ENCODE measurements at regions not wholly inside any gene's neighbourhood (a gene's known extent, or its start where the extent isn't known, plus 50 kb on each side); places are given as distances from the start of the nearest gene placed in this dataset.

DNA sequence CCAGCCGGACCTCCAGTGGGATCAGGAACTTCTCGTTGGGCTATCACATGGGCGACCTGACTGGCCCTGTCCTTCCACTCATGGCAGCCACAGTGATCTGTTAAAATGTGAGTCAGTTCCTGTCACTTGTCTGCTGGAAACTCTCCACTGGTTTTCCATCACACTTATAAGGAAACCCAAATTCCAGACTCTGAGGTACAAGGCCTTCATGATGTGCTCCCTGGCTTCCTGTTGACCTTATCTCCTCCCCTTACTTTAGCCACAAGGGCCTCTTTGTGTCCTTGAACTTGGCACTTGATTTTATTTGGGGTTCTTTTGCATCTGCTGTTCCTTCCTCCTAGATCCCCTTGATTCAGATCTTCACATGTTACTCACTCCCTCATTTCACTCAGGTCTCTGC lies 96.8 kb downstream of the TENT5C start:
- H3K4me3 ChIP-seq (replicated peaks in 1 of 2; ENCODE audit: low read depth in 2 of 2, low read length in 2 of 2) = no peak overlapping the region
- no peak for DNase-seq (ENCODE audit: low read depth in 2 of 2)
- TF ChIP-seq, protein P1, sequence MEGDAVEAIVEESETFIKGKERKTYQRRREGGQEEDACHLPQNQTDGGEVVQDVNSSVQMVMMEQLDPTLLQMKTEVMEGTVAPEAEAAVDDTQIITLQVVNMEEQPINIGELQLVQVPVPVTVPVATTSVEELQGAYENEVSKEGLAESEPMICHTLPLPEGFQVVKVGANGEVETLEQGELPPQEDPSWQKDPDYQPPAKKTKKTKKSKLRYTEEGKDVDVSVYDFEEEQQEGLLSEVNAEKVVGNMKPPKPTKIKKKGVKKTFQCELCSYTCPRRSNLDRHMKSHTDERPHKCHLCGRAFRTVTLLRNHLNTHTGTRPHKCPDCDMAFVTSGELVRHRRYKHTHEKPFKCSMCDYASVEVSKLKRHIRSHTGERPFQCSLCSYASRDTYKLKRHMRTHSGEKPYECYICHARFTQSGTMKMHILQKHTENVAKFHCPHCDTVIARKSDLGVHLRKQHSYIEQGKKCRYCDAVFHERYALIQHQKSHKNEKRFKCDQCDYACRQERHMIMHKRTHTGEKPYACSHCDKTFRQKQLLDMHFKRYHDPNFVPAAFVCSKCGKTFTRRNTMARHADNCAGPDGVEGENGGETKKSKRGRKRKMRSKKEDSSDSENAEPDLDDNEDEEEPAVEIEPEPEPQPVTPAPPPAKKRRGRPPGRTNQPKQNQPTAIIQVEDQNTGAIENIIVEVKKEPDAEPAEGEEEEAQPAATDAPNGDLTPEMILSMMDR (IDR thresholded peaks at IDR 0.05; ENCODE audit: low read depth, low read length) = no peak

DNA sequence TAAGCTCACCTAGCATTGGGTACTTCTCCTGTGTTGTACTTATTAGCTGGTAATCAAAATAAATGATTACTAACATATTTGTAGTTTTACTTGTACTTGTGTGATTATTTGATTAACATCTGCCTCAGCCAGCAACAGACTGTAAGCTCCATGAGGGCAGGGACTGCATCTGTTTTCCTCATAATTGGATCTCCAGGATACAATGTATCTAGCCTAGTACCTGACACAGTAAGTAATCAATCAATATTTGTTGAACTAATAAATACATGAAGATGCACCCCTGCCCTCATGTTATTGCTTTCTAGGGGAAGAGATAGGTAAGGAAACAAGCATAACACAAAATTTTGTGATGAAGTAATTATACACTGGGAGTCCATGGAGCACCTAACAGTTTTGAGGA lies 101.5 kb downstream of the TENT5C start:
- DNase-seq (ENCODE audit: low read depth in 2 of 2) = no peak
- TF ChIP-seq, protein P1 (IDR thresholded peaks at IDR 0.05; ENCODE audit: low read depth, low read length) = no peak
- H3K4me3 ChIP-seq (replicated peaks in 1 of 2; ENCODE audit: low read depth in 2 of 2, low read length in 2 of 2) = no peak overlapping the region

DNA sequence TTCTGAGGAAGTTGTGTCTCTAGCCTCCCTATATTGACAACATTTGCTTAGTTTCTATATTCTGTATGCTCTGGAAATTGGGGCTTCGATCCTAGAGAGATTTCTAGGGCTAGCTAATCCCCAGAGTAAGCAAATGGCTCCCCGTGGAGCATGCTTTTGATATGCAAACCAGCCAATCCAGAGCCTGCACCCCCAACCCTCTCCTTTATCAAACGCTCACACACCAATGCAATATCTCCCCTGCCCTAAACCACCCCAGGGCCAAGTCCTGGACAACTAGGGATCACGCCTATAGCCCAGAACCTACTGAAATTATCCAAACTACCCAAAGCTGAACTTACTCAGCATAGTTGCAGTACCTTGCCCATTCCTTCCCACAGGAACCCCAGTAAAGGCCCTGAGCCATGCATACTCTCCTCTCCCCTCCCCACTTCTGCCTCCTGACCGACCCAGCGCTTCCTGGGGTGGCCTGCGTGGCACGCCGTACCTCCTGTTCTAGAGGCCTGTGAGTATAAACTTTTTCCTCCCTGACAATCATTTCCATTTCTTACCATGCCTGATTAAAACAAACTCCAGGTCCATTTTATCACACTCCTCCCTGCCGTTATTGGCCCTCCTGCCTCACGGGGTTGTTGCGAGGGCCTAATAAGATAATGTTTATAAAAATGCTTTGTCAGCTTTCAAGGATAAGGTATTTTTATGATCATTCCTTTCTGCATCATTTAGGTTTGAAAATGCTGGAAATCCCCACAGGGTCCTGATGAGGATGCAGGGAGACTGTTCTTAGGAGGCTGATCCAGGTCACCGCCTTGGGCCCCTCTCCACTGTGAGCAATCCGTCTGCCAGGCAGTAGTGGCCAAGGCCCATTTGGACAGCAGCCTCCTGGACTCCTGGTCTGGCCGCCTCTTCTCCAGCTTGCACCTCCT lies 102.7 kb downstream of the TENT5C start:
- H3K4me3 ChIP-seq (replicated peaks in 1 of 2; ENCODE audit: low read depth in 2 of 2, low read length in 2 of 2) = no peak overlapping the region
- no peak for DNase-seq (ENCODE audit: low read depth in 2 of 2)
- TF ChIP-seq, protein P1 (IDR thresholded peaks at IDR 0.05; ENCODE audit: low read depth, low read length) = no peak

DNA sequence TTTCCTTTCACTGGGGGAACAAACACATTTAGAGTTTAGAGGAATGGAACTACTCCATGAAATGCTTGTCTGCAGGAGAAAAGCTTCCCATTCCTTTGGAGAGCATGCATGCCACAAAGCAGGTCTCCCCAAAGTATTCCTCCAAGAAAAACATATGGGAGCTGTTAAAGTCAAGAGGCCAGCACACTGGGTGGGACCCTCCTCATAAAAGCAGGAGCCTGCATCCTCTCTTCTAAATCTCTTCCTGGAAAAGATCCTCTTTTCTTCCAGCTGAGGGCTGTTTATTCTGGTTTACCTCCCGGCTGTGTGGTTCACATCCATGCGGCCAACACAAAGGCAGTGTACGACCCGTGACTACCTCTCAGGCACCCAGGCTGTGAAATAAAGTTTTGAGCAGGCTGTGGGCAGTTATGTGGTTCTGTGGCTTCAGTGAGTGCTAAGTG lies 103.4 kb downstream of the TENT5C start:
- TF ChIP-seq, protein P1 (IDR thresholded peaks at IDR 0.05; ENCODE audit: low read depth, low read length) = no peak
- DNase-seq (ENCODE audit: low read depth in 2 of 2) = no peak
- no peak overlapping the region for H3K4me3 ChIP-seq (replicated peaks in 1 of 2; ENCODE audit: low read depth in 2 of 2, low read length in 2 of 2)

DNA sequence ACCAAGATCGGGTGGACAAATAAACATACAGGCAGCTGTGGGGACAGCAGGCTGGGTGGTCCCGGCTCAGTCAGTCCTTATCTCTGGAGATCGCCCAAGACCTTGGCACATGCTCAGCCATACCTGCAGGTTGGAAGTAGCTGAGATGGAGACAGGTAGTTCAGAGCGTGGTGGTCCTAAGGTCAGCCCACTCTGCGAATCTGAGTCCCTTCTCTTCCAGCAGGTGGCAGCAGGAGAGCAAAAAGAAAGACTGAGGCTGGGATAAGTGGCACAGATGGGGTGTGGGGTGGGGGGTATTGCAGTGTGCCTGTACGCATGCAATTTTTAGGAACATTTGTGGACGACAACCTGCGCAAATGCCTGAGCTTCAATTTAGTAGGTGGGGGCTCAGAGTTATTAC lies 104.9 kb downstream of the TENT5C start:
- no peak for DNase-seq (ENCODE audit: low read depth in 2 of 2)
- no peak overlapping the region for H3K4me3 ChIP-seq (replicated peaks in 1 of 2; ENCODE audit: low read depth in 2 of 2, low read length in 2 of 2)
- TF ChIP-seq, protein P1 (IDR thresholded peaks at IDR 0.05; ENCODE audit: low read depth, low read length) = peak; percentile 49

DNA sequence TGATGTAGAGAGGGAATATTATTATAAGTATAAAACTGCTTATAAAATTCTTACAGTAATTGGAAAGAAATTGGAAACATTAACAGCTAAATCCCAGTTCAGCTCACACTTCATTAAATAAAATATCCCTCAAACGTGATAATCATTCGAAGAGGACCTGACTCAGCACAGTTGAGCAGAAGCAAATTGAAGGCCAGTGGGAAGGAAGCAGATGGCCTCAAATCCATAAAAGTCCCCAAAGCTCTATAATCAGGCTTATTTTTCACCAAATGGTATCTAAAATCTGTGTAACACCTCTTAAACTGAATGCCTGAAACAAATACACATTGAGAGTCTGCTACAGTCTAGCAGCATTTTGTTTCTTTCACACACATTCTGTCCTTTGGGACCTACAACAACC lies 106.8 kb downstream of the TENT5C start:
- TF ChIP-seq, protein P1 (IDR thresholded peaks at IDR 0.05; ENCODE audit: low read depth, low read length) = no peak
- no peak for DNase-seq (ENCODE audit: low read depth in 2 of 2)
- H3K4me3 ChIP-seq (replicated peaks in 1 of 2; ENCODE audit: low read depth in 2 of 2, low read length in 2 of 2) = no peak overlapping the region

Data from cardiac fibroblast (primary cell).